Dendritic cell treated with granulocyte-macrophage colony-stimulating factor and Interleukin-4, amounts not matched to agents 40 ng/mL and 50 ng/mL, for 4 days (primary cell): ENCODE measurements at regions not wholly inside any gene's neighbourhood (a gene's known extent, or its start where the extent isn't known, plus 50 kb on each side); places are given as distances from the start of the nearest gene placed in this dataset.
"Not testable (repeated sequence)": the region's sequence is repeated elsewhere in the genome, so short reads cannot be mapped to it uniquely, and the experiment has no call there.

Experiments
- H3K27ac Mint-ChIP-seq: one replicate; pipeline ENCODE4 v1.8.0; 2022; ENCODE audit warnings: mild to moderate bottlenecking, mixed read lengths
- H3K27me3 Mint-ChIP-seq: one replicate; pipeline ENCODE4 v1.8.0; 2022; ENCODE audit warnings: mild to moderate bottlenecking, mixed read lengths
- H3K36me3 Mint-ChIP-seq: one replicate; pipeline ENCODE4 v1.8.0; 2022; ENCODE audit warnings: low read depth, mixed read lengths
- H3K4me1 Mint-ChIP-seq: one replicate; pipeline ENCODE4 v1.8.0; 2022; ENCODE audit warnings: low read depth, mixed read lengths
- H3K4me3 Mint-ChIP-seq: one replicate; pipeline ENCODE4 v1.8.0; 2022; ENCODE audit warnings: mild to moderate bottlenecking, moderate library complexity, mixed read lengths
- H3K9me3 Mint-ChIP-seq: one replicate; pipeline ENCODE4 v1.8.0; 2022; ENCODE audit warnings: mixed read lengths
- intact Hi-C: fragments of 100-400 bp; cut with micrococcal nuclease; formaldehyde crosslinking; loops from one replicate; pipeline ENCODE4 v1.15.0; 2022

GRCh38 chr3:33942483-33943150 is 144.2 kb downstream of the PDCD6IP start:
- no peaks in the 10 kb centered on the region for H3K36me3 Mint-ChIP-seq
- H3K4me3 Mint-ChIP-seq, result no peak overlapping the region
- H3K27ac Mint-ChIP-seq, result no peak overlapping the region
- intact Hi-C loops, result no loop called here
- H3K9me3 Mint-ChIP-seq, result no peaks in the 10 kb centered on the region
- H3K4me1 Mint-ChIP-seq, result no peaks in the 10 kb centered on the region
- no peaks in the 10 kb centered on the region for H3K27me3 Mint-ChIP-seq

GRCh38 chr3:33943277-33943676 is 144.8 kb downstream of the PDCD6IP start:
- Mint-ChIP-seq H3K4me3 (no peak overlapping the region), H3K36me3 (no peaks in the 10 kb centered on the region), H3K27me3 (no peaks in the 10 kb centered on the region), H3K4me1 (no peaks in the 10 kb centered on the region), H3K27ac (no peak overlapping the region), H3K9me3 (no peaks in the 10 kb centered on the region)
- intact Hi-C loops, result no loop called here

- H3K27me3 Mint-ChIP-seq, H3K4me3 Mint-ChIP-seq, H3K36me3 Mint-ChIP-seq, intact Hi-C loops, H3K4me1 Mint-ChIP-seq, H3K9me3 Mint-ChIP-seq, H3K27ac Mint-ChIP-seq: not testable (repeated sequence)
These were observed 148.2 kb downstream of the PDCD6IP start for GRCh38 chr3:33946612-33947011.

GRCh38 chr3:33947272-33948195 is 149.1 kb downstream of the PDCD6IP start:
- no peaks in the 10 kb centered on the region for H3K9me3 Mint-ChIP-seq
- H3K4me3 Mint-ChIP-seq, result no peak overlapping the region
- H3K27ac Mint-ChIP-seq, result no peak overlapping the region
- no peaks in the 10 kb centered on the region for H3K36me3 Mint-ChIP-seq
- no peaks in the 10 kb centered on the region for H3K4me1 Mint-ChIP-seq
- no peaks in the 10 kb centered on the region for H3K27me3 Mint-ChIP-seq
- intact Hi-C loops, result no loop called here

GRCh38 chr3:33949074-33949473 is 150.6 kb downstream of the PDCD6IP start:
- no peaks in the 10 kb centered on the region for H3K4me1 Mint-ChIP-seq
- no peaks in the 10 kb centered on the region for H3K9me3 Mint-ChIP-seq
- intact Hi-C loops, result no loop called here
- H3K27ac Mint-ChIP-seq, result no peak overlapping the region
- no peaks in the 10 kb centered on the region for H3K36me3 Mint-ChIP-seq
- no peak overlapping the region for H3K4me3 Mint-ChIP-seq
- no peaks in the 10 kb centered on the region for H3K27me3 Mint-ChIP-seq

GRCh38 chr3:33954956-33955355 is 156.5 kb downstream of the PDCD6IP start:
- no peaks in the 10 kb centered on the region for H3K36me3 Mint-ChIP-seq
- no peak overlapping the region for H3K4me3 Mint-ChIP-seq
- H3K4me1 Mint-ChIP-seq, result no peaks in the 10 kb centered on the region
- H3K27ac Mint-ChIP-seq, result no peak overlapping the region
- H3K27me3 Mint-ChIP-seq, result no peaks in the 10 kb centered on the region
- intact Hi-C loops, result no loop called here
- H3K9me3 Mint-ChIP-seq, result no peaks in the 10 kb centered on the region

GRCh38 chr3:33956206-33956605 is 157.8 kb downstream of the PDCD6IP start:
- Mint-ChIP-seq H3K9me3 (no peaks in the 10 kb centered on the region), H3K36me3 (no peaks in the 10 kb centered on the region), H3K4me1 (no peaks in the 10 kb centered on the region), H3K27me3 (no peaks in the 10 kb centered on the region), H3K27ac (no peak overlapping the region), H3K4me3 (no peak overlapping the region)
- intact Hi-C loops, result no loop called here

- no peak overlapping the region for H3K4me3 Mint-ChIP-seq
- intact Hi-C loops, result no loop called here
- no peaks in the 10 kb centered on the region for H3K27me3 Mint-ChIP-seq
- H3K9me3 Mint-ChIP-seq, result no peaks in the 10 kb centered on the region
- H3K27ac Mint-ChIP-seq, result no peak overlapping the region
- no peaks in the 10 kb centered on the region for H3K36me3 Mint-ChIP-seq
- no peaks in the 10 kb centered on the region for H3K4me1 Mint-ChIP-seq
These were observed 158.3 kb downstream of the PDCD6IP start for GRCh38 chr3:33956776-33957175.

GRCh38 chr3:33957176-33957575 is 158.7 kb downstream of the PDCD6IP start:
- Mint-ChIP-seq H3K36me3 (no peaks in the 10 kb centered on the region), H3K4me3 (no peak overlapping the region), H3K4me1 (no peaks in the 10 kb centered on the region), H3K9me3 (no peaks in the 10 kb centered on the region), H3K27ac (no peak overlapping the region), H3K27me3 (no peaks in the 10 kb centered on the region)
- intact Hi-C loops, result no loop called here

GRCh38 chr3:33958661-33959060 is 160.2 kb downstream of the PDCD6IP start:
- no peaks in the 10 kb centered on the region for H3K27me3 Mint-ChIP-seq
- H3K4me1 Mint-ChIP-seq, result no peaks in the 10 kb centered on the region
- no peak overlapping the region for H3K4me3 Mint-ChIP-seq
- no peak overlapping the region for H3K27ac Mint-ChIP-seq
- no peaks in the 10 kb centered on the region for H3K9me3 Mint-ChIP-seq
- no peaks in the 10 kb centered on the region for H3K36me3 Mint-ChIP-seq
- intact Hi-C loops, result no loop called here

GRCh38 chr3:33962396-33962795 is 164.0 kb downstream of the PDCD6IP start:
- Mint-ChIP-seq H3K27me3 (no peaks in the 10 kb centered on the region), H3K4me1 (no peaks in the 10 kb centered on the region), H3K36me3 (no peaks in the 10 kb centered on the region), H3K4me3 (no peak overlapping the region), H3K27ac (no peak overlapping the region), H3K9me3 (no peaks in the 10 kb centered on the region)
- intact Hi-C loops, result no loop called here

- peaks cover 23% of the 10 kb centered on the region for H3K9me3 Mint-ChIP-seq
- H3K4me3 Mint-ChIP-seq, H3K4me1 Mint-ChIP-seq, H3K36me3 Mint-ChIP-seq, H3K27ac Mint-ChIP-seq, H3K27me3 Mint-ChIP-seq, intact Hi-C loops: not testable (repeated sequence)
These were observed 171.8 kb downstream of the PDCD6IP start for GRCh38 chr3:33970180-33970579.

GRCh38 chr3:33971055-33971454 is 172.6 kb downstream of the PDCD6IP start:
- Mint-ChIP-seq H3K27ac (no peak overlapping the region), H3K4me3 (no peak overlapping the region), H3K27me3 (no peaks in the 10 kb centered on the region), H3K4me1 (no peaks in the 10 kb centered on the region), H3K36me3 (no peaks in the 10 kb centered on the region), H3K9me3 (peaks cover 23% of the 10 kb centered on the region)
- intact Hi-C loops, result no loop called here

GRCh38 chr3:33975463-33975862 is 177.0 kb downstream of the PDCD6IP start:
- H3K4me3 Mint-ChIP-seq, result no peak overlapping the region
- H3K4me1 Mint-ChIP-seq, result no peaks in the 10 kb centered on the region
- no peak overlapping the region for H3K27ac Mint-ChIP-seq
- H3K27me3 Mint-ChIP-seq, result no peaks in the 10 kb centered on the region
- H3K36me3 Mint-ChIP-seq, result no peaks in the 10 kb centered on the region
- peaks cover 8% of the 10 kb centered on the region for H3K9me3 Mint-ChIP-seq
- intact Hi-C loops, result no loop called here
